ENCODE measurements at regions not wholly inside any gene's neighbourhood (a gene's known extent, or its start where the extent isn't known, plus 50 kb on each side); places are given as distances from the start of the nearest gene placed in this dataset.

GRCh38 chr9:95573463-95573862, 56.7 kb upstream of the PTCH1 start:
- TF ChIP-seq IKZF5 (CRISPR knock-in tag; IDR thresholded peaks at IDR 0.05) (no peak), GLI4 (CRISPR knock-in tag; IDR thresholded peaks at IDR 0.05; ENCODE audit: borderline replicate concordance) (no peak), SP2 (CRISPR knock-in tag; IDR thresholded peaks at IDR 0.05) (no peak), ATF2 (CRISPR knock-in tag; IDR thresholded peaks at IDR 0.05) (no peak), KDM1A (CRISPR knock-in tag; IDR thresholded peaks at IDR 0.05) (no peak), SP140L (CRISPR knock-in tag; IDR thresholded peaks at IDR 0.05; ENCODE audit: borderline replicate concordance) (no peak), MAZ (IDR thresholded peaks at IDR 0.05; ENCODE audit: borderline replicate concordance, low read depth, low read length) (no peak), MAZ (CRISPR knock-in tag; IDR thresholded peaks at IDR 0.05; ENCODE audit: low read depth) (no peak), RNF219 (CRISPR knock-in tag; IDR thresholded peaks at IDR 0.05) (no peak), ERF (CRISPR knock-in tag; IDR thresholded peaks at IDR 0.05) (no peak), ZNF143 (CRISPR knock-in tag; IDR thresholded peaks at IDR 0.05) (no peak), NFAT5 (CRISPR knock-in tag; IDR thresholded peaks at IDR 0.05) (no peak), EP300 (IDR thresholded peaks at IDR 0.05; ENCODE audit: low read depth in 2 of 2, low read length in 2 of 2) (no peak), EP300 (CRISPR knock-in tag; IDR thresholded peaks at IDR 0.05; ENCODE audit: borderline replicate concordance) (no peak)
- TF ChIP-seq, protein P1, sequence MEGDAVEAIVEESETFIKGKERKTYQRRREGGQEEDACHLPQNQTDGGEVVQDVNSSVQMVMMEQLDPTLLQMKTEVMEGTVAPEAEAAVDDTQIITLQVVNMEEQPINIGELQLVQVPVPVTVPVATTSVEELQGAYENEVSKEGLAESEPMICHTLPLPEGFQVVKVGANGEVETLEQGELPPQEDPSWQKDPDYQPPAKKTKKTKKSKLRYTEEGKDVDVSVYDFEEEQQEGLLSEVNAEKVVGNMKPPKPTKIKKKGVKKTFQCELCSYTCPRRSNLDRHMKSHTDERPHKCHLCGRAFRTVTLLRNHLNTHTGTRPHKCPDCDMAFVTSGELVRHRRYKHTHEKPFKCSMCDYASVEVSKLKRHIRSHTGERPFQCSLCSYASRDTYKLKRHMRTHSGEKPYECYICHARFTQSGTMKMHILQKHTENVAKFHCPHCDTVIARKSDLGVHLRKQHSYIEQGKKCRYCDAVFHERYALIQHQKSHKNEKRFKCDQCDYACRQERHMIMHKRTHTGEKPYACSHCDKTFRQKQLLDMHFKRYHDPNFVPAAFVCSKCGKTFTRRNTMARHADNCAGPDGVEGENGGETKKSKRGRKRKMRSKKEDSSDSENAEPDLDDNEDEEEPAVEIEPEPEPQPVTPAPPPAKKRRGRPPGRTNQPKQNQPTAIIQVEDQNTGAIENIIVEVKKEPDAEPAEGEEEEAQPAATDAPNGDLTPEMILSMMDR (CRISPR knock-in tag; IDR thresholded peaks at IDR 0.05), result no peak
- TF ChIP-seq, protein P2, sequence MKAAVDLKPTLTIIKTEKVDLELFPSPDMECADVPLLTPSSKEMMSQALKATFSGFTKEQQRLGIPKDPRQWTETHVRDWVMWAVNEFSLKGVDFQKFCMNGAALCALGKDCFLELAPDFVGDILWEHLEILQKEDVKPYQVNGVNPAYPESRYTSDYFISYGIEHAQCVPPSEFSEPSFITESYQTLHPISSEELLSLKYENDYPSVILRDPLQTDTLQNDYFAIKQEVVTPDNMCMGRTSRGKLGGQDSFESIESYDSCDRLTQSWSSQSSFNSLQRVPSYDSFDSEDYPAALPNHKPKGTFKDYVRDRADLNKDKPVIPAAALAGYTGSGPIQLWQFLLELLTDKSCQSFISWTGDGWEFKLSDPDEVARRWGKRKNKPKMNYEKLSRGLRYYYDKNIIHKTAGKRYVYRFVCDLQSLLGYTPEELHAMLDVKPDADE (CRISPR knock-in tag; IDR thresholded peaks at IDR 0.05), result no peak

Measured in HepG2 (cell line).